Neural cell (in vitro differentiated cells): ENCODE measurements at regions not wholly inside any gene's neighbourhood (a gene's known extent, or its start where the extent isn't known, plus 50 kb on each side); places are given as distances from the start of the nearest gene placed in this dataset.

Experiments
- H2AFZ ChIP-seq: fragments of 200-600, 300-800 bp; sonication (generic), shearing (Covaris generic); 2 replicates; pipeline ENCODE4 v1.6.0; 2014; ENCODE audit warnings: low read depth, mild to moderate bottlenecking, antibody characterized with exemption, low read length, moderate library complexity
- H3F3A ChIP-seq: fragments of 200-600 bp; shearing (Covaris generic); 2 replicates; pipeline ENCODE4 v1.6.1; 2016; ENCODE audit warnings: mild to moderate bottlenecking, moderate library complexity, mixed read lengths, antibody characterized with exemption, low read length; ENCODE audit not compliant: insufficient read depth, poor library complexity, severe bottlenecking
- H3K27ac ChIP-seq: fragments of 200-600, 300-800 bp; sonication (generic), shearing (Covaris generic); 2 replicates; pipeline ENCODE4 v1.5.1; 2014; ENCODE audit warnings: mild to moderate bottlenecking, low read length, moderate library complexity
- H3K27me3 ChIP-seq: fragments of 300-800, 200-600 bp; sonication (generic), shearing (Covaris generic); 2 replicates; pipeline ENCODE4 v1.6.0; 2014; ENCODE audit warnings: mild to moderate bottlenecking, low read depth, low read length, moderate library complexity; ENCODE audit not compliant: insufficient read depth
- H3K36me3 ChIP-seq: fragments of 300-800, 200-600 bp; sonication (generic), shearing (Covaris generic); 2 replicates; pipeline ENCODE4 v1.5.1; 2014; ENCODE audit warnings: mild to moderate bottlenecking, antibody characterized with exemption, low read length, moderate library complexity; ENCODE audit not compliant: insufficient read depth
- H3K4me2 ChIP-seq: fragments of 300-800, 200-600 bp; sonication (generic), shearing (Covaris generic); 2 replicates; pipeline ENCODE4 v1.6.0; 2014; ENCODE audit warnings: mild to moderate bottlenecking, low read length
- H3K4me3 ChIP-seq: fragments of 300-800, 200-600 bp; sonication (generic), shearing (Covaris generic); 2 replicates; pipeline ENCODE4 v1.5.1; 2014; ENCODE audit warnings: mild to moderate bottlenecking, low read length, moderate library complexity
- H3K79me2 ChIP-seq: fragments of 200-600 bp; shearing (Covaris generic); replicated peaks from 2 replicates; pipeline ENCODE4 v1.6.0; 2014; ENCODE audit warnings: mild to moderate bottlenecking, low read length, moderate library complexity; ENCODE audit not compliant: insufficient read depth
- H3K9ac ChIP-seq: fragments of 300-800, 200-600 bp; sonication (generic), shearing (Covaris generic); 2 replicates; pipeline ENCODE4 v1.6.1; 2016; ENCODE audit warnings: mild to moderate bottlenecking, low read length, mixed read lengths
- H3K9me2 ChIP-seq: fragments of 200-600 bp; shearing (Covaris generic); 2 replicates; pipeline ENCODE4 v1.6.1; 2016; ENCODE audit warnings: mild to moderate bottlenecking, low read length, mixed read lengths; ENCODE audit not compliant: insufficient read depth
- H3K9me3 ChIP-seq: fragments of 200-600, 300-800 bp; sonication (generic), shearing (Covaris generic); 2 replicates; pipeline ENCODE4 v1.6.1; 2016; ENCODE audit warnings: mild to moderate bottlenecking, mixed run types, low read length, moderate library complexity, mixed read lengths
- H4K20me1 ChIP-seq: fragments of 200-600 bp; shearing (Covaris generic); 2 replicates; pipeline ENCODE4 v1.6.1; 2016; ENCODE audit warnings: mild to moderate bottlenecking, mixed run types; ENCODE audit not compliant: insufficient read depth
- EP300 ChIP-seq: fragments of 450-650 bp; conservative IDR thresholded peaks from 2 replicates; pipeline ENCODE4 v1.6.1; 2014; ENCODE audit warnings: antibody characterized with exemption, mild to moderate bottlenecking, moderate library complexity; ENCODE audit not compliant: poor library complexity, severe bottlenecking
- EZH2 ChIP-seq: fragments of 200-600, 300-800 bp; shearing (Covaris generic), sonication (generic); IDR thresholded peaks from 2 replicates; pipeline ENCODE4 v1.6.1; 2014; ENCODE audit warnings: antibody characterized with exemption, low read length, borderline replicate concordance, mild to moderate bottlenecking; ENCODE audit not compliant: insufficient read depth, poor library complexity, severe bottlenecking
- MXI1 ChIP-seq: fragments of 450-650 bp; conservative IDR thresholded peaks from 2 replicates; pipeline ENCODE4 v1.6.1; 2014; ENCODE audit warnings: antibody characterized with exemption, mild to moderate bottlenecking; ENCODE audit not compliant: poor library complexity, severe bottlenecking
- POLR2AphosphoS5 ChIP-seq: IDR thresholded peaks from 2 replicates; pipeline ENCODE4 v1.6.1; 2012
- RAD21 ChIP-seq: fragments of 450-650 bp; conservative IDR thresholded peaks from 2 replicates; pipeline ENCODE4 v1.6.1; 2014; ENCODE audit warnings: antibody characterized with exemption, mild to moderate bottlenecking, moderate library complexity
- SMC3 ChIP-seq: fragments of 450-650 bp; conservative IDR thresholded peaks from 2 replicates; pipeline ENCODE4 v1.6.1; 2014; ENCODE audit warnings: antibody characterized with exemption, mild to moderate bottlenecking, moderate library complexity; ENCODE audit not compliant: poor library complexity
- TAF1 ChIP-seq: IDR thresholded peaks from 2 replicates; pipeline ENCODE4 v1.6.1; 2012; ENCODE audit warnings: low read depth
- TF ChIP-seq, protein P1 (sequence below): fragments of 450-650 bp; IDR thresholded peaks from 2 replicates; pipeline ENCODE4 v1.5.1; 2014; ENCODE audit warnings: antibody characterized with exemption, mild to moderate bottlenecking, moderate library complexity; ENCODE audit not compliant: poor library complexity, severe bottlenecking
- TF ChIP-seq, protein P2 (sequence below): IDR thresholded peaks from 2 replicates; pipeline ENCODE4 v1.6.1; 2012; ENCODE audit warnings: borderline replicate concordance

DNA sequence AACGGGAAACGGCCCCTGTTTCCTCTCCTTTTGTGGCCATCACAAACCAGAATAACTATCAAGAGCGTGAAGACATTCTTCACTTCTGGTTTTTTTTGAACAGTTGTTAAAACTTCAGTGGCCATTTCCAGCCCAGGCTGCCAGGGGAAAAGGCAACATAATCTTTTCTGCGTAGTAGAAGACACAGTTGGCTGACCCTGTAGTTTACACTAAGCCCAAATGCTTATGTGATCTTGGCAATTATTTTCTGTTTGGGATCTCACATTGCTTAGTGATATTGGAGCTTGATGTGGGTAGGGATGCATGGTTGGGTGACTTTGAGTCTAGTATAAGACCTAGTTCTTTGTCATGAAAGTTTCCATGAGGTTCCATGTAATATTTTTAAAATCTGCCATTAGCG is 449.4 kb upstream of the CDH4 start:
- Histone ChIP-seq H3K9me2 (no peaks in the 10 kb centered on the region), H3K4me3 (no peak overlapping the region), H3K27me3 (no peaks in the 10 kb centered on the region), H3K27ac (no peak overlapping the region), H3K79me2 (no peaks in the 10 kb centered on the region), H3F3A (no peaks in the 10 kb centered on the region), H3K9ac (no peak overlapping the region), H3K4me2 (no peak overlapping the region), H4K20me1 (no peaks in the 10 kb centered on the region), H3K9me3 (no peaks in the 10 kb centered on the region), H2AFZ (no peak overlapping the region), H3K36me3 (no peaks in the 10 kb centered on the region)
- TF ChIP-seq, protein P1, sequence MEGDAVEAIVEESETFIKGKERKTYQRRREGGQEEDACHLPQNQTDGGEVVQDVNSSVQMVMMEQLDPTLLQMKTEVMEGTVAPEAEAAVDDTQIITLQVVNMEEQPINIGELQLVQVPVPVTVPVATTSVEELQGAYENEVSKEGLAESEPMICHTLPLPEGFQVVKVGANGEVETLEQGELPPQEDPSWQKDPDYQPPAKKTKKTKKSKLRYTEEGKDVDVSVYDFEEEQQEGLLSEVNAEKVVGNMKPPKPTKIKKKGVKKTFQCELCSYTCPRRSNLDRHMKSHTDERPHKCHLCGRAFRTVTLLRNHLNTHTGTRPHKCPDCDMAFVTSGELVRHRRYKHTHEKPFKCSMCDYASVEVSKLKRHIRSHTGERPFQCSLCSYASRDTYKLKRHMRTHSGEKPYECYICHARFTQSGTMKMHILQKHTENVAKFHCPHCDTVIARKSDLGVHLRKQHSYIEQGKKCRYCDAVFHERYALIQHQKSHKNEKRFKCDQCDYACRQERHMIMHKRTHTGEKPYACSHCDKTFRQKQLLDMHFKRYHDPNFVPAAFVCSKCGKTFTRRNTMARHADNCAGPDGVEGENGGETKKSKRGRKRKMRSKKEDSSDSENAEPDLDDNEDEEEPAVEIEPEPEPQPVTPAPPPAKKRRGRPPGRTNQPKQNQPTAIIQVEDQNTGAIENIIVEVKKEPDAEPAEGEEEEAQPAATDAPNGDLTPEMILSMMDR, result no peak
- TF ChIP-seq POLR2AphosphoS5, result no peak
- no peak for TF ChIP-seq RAD21
- no peak for TF ChIP-seq MXI1
- no peak for TF ChIP-seq EP300
- TF ChIP-seq TAF1, result no peak
- TF ChIP-seq SMC3, result no peak
- TF ChIP-seq EZH2, result no peak
- TF ChIP-seq, protein P2, sequence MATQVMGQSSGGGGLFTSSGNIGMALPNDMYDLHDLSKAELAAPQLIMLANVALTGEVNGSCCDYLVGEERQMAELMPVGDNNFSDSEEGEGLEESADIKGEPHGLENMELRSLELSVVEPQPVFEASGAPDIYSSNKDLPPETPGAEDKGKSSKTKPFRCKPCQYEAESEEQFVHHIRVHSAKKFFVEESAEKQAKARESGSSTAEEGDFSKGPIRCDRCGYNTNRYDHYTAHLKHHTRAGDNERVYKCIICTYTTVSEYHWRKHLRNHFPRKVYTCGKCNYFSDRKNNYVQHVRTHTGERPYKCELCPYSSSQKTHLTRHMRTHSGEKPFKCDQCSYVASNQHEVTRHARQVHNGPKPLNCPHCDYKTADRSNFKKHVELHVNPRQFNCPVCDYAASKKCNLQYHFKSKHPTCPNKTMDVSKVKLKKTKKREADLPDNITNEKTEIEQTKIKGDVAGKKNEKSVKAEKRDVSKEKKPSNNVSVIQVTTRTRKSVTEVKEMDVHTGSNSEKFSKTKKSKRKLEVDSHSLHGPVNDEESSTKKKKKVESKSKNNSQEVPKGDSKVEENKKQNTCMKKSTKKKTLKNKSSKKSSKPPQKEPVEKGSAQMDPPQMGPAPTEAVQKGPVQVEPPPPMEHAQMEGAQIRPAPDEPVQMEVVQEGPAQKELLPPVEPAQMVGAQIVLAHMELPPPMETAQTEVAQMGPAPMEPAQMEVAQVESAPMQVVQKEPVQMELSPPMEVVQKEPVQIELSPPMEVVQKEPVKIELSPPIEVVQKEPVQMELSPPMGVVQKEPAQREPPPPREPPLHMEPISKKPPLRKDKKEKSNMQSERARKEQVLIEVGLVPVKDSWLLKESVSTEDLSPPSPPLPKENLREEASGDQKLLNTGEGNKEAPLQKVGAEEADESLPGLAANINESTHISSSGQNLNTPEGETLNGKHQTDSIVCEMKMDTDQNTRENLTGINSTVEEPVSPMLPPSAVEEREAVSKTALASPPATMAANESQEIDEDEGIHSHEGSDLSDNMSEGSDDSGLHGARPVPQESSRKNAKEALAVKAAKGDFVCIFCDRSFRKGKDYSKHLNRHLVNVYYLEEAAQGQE, result no peak

DNA sequence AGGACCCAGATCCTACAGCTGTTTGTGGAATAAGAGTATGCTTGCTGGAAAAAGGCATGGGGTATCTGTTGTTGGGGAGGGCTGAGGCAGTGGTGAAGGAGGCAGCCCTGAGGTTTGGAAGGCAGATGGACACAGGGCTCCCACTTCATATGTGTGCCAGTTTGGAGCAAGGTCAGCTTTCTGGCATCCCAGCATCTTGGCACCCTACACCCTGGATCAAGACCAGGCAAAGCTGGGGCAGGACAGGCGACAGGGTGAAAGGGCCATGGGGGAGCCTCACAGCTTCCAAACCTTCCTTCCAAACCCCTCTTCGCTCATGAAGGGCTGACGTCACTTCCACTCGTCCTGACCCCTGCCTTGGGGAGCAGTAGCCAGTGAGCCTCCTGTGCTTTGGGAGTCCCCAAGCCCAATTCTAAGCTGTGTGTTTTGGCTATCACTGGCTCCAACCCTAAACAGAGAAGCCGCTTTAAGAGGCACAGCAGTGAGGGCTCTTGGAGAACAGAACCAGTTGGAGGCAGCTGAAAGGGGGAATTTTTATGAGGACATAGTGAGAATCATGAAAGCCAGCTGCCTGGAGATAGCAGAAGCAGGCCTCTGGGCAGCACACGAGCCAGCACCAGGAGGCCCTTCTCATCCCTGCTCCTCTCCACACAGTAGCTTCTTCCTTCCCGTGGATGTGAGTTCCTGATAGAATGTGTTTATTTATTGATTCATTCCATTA is 448.6 kb upstream of the CDH4 start:
- no peak for TF ChIP-seq RAD21
- no peak for TF ChIP-seq POLR2AphosphoS5
- TF ChIP-seq, protein P2, result no peak
- no peak for TF ChIP-seq MXI1
- TF ChIP-seq SMC3, result no peak
- TF ChIP-seq EP300, result no peak
- TF ChIP-seq, protein P1, result no peak
- TF ChIP-seq EZH2, result no peak
- no peak for TF ChIP-seq TAF1
- H3K9me2 ChIP-seq, result no peaks in the 10 kb centered on the region
- no peaks in the 10 kb centered on the region for H3K79me2 ChIP-seq
- no peak overlapping the region for H2AFZ ChIP-seq
- no peaks in the 10 kb centered on the region for H3K27me3 ChIP-seq
- no peak overlapping the region for H3K4me2 ChIP-seq
- H3K4me3 ChIP-seq, result no peak overlapping the region
- H4K20me1 ChIP-seq, result no peaks in the 10 kb centered on the region
- no peaks in the 10 kb centered on the region for H3K36me3 ChIP-seq
- H3K27ac ChIP-seq, result no peak overlapping the region
- no peaks in the 10 kb centered on the region for H3K9me3 ChIP-seq
- H3F3A ChIP-seq, result no peaks in the 10 kb centered on the region
- H3K9ac ChIP-seq, result no peak overlapping the region
